ENCODE measurements at regions not wholly inside any gene's neighbourhood (a gene's known extent, or its start where the extent isn't known, plus 50 kb on each side); places are given as distances from the start of the nearest gene placed in this dataset.

- TF ChIP-seq CTCF (IDR thresholded peaks at IDR 0.05; ENCODE audit: low read depth, low read length) (no peak), MAX (IDR thresholded peaks at IDR 0.05; ENCODE audit: low read depth, low read length) (no peak), POLR2A (IDR thresholded peaks at IDR 0.05; ENCODE audit: extremely low read depth, insufficient read length) (no peak), MYC (IDR thresholded peaks at IDR 0.05; ENCODE audit: low read depth, low read length) (no peak)
- H3K4me3 ChIP-seq (ENCODE audit: low read depth, low read length): no peak overlapping the region
- no peak for DNase-seq (ENCODE audit: low read depth)
These were observed 396.4 kb downstream of the INHBA start for GRCh38 chr7:41306486-41306885.

- no peak for TF ChIP-seq MYC (IDR thresholded peaks at IDR 0.05; ENCODE audit: low read depth, low read length)
- TF ChIP-seq CTCF (IDR thresholded peaks at IDR 0.05; ENCODE audit: low read depth, low read length): no peak
- DNase-seq (ENCODE audit: low read depth): no peak
- no peak overlapping the region for H3K4me3 ChIP-seq (ENCODE audit: low read depth, low read length)
These were observed 397.9 kb downstream of the INHBA start for GRCh38 chr7:41305001-41305400.

GRCh38 chr7:41303709-41304108, 399.2 kb downstream of the INHBA start:
- H3K4me3 ChIP-seq (ENCODE audit: low read depth, low read length): no peak overlapping the region
- TF ChIP-seq MYC (IDR thresholded peaks at IDR 0.05; ENCODE audit: low read depth, low read length) (no peak), CTCF (IDR thresholded peaks at IDR 0.05; ENCODE audit: low read depth, low read length) (no peak), POLR2A (IDR thresholded peaks at IDR 0.05; ENCODE audit: extremely low read depth, insufficient read length) (no peak), MAX (IDR thresholded peaks at IDR 0.05; ENCODE audit: low read depth, low read length) (no peak)
- no peak for DNase-seq (ENCODE audit: low read depth)

GRCh38 chr7:41298409-41298808, 404.5 kb downstream of the INHBA start:
- no peak for DNase-seq (ENCODE audit: low read depth)
- TF ChIP-seq POLR2A (IDR thresholded peaks at IDR 0.05; ENCODE audit: extremely low read depth, insufficient read length) (no peak), MYC (IDR thresholded peaks at IDR 0.05; ENCODE audit: low read depth, low read length) (no peak), MAX (IDR thresholded peaks at IDR 0.05; ENCODE audit: low read depth, low read length) (no peak), CTCF (IDR thresholded peaks at IDR 0.05; ENCODE audit: low read depth, low read length) (no peak)

GRCh38 chr7:41297166-41297565, 405.7 kb downstream of the INHBA start:
- no peak for DNase-seq (ENCODE audit: low read depth)
- H3K4me3 ChIP-seq (ENCODE audit: low read depth, low read length): no peak overlapping the region
- TF ChIP-seq MAX (IDR thresholded peaks at IDR 0.05; ENCODE audit: low read depth, low read length): no peak
- TF ChIP-seq CTCF (IDR thresholded peaks at IDR 0.05; ENCODE audit: low read depth, low read length): no peak
- TF ChIP-seq MYC (IDR thresholded peaks at IDR 0.05; ENCODE audit: low read depth, low read length): no peak
- no peak for TF ChIP-seq POLR2A (IDR thresholded peaks at IDR 0.05; ENCODE audit: extremely low read depth, insufficient read length)

More at GRCh38 chr7:41298409-41298808, 404.5 kb downstream of the INHBA start:
- no peak overlapping the region for H3K4me3 ChIP-seq (ENCODE audit: low read depth, low read length)

- TF ChIP-seq CTCF (IDR thresholded peaks at IDR 0.05; ENCODE audit: low read depth, low read length): no peak
- TF ChIP-seq POLR2A (IDR thresholded peaks at IDR 0.05; ENCODE audit: extremely low read depth, insufficient read length): no peak
- TF ChIP-seq MAX (IDR thresholded peaks at IDR 0.05; ENCODE audit: low read depth, low read length): no peak
- no peak for TF ChIP-seq MYC (IDR thresholded peaks at IDR 0.05; ENCODE audit: low read depth, low read length)
- no peak for DNase-seq (ENCODE audit: low read depth)
- H3K4me3 ChIP-seq (ENCODE audit: low read depth, low read length): no peak overlapping the region
These were observed 407.5 kb downstream of the INHBA start for GRCh38 chr7:41295455-41295815.
